SK-N-SH (cell line): ENCODE measurements at regions not wholly inside any gene's neighbourhood (a gene's known extent, or its start where the extent isn't known, plus 50 kb on each side); places are given as distances from the start of the nearest gene placed in this dataset.
"Not testable (repeated sequence)": the region's sequence is repeated elsewhere in the genome, so short reads cannot be mapped to it uniquely, and the experiment has no call there.

Experiments used
- CTCF ChIA-PET: fragments of 300-600, 350-600 bp; formaldehyde crosslinking; extraction: SDS; loops from one replicate; lab custom pipeline; 2021; lab: Yijun Ruan, JAX
- POLR2A ChIA-PET: fragments of 350-600 bp; sonication (Branson Sonifier 250); formaldehyde crosslinking; extraction: SDS; loops from one replicate; lab custom pipeline; 2020; ENCODE audit warnings: antibody characterized with exemption, inconsistent platforms; lab: Yijun Ruan, JAX
- DNase-seq: peaks from one replicate; pipeline ENCODE4 v3.0.0; 2012
- H2AFZ ChIP-seq: fragments of 200-600 bp; sonication (generic); 2 replicates; pipeline ENCODE4 v1.8.1; 2016; ENCODE audit warnings: antibody characterized with exemption, mild to moderate bottlenecking, low read depth
- H3F3A ChIP-seq: fragments of 200-600 bp; sonication (generic); replicated peaks from 2 replicates; pipeline ENCODE3; 2016; ENCODE audit warnings: antibody characterized with exemption, mild to moderate bottlenecking; ENCODE audit not compliant: insufficient read depth
- H3K27ac ChIP-seq, 2 experiments: fragments of 200-500 bp in 1 of 2; fragments of 200-600 bp in 1 of 2; sonication (Bioruptor generic) in 1 of 2; sonication (generic), shearing (Covaris generic) in 1 of 2; 2 replicates each; pipeline versions ENCODE4 v1.5.1 to v1.6.1; 2014 to 2016; ENCODE audit warnings: low read depth in 2 of 2, inconsistent platforms in 1 of 2, low read length in 1 of 2, mild to moderate bottlenecking in 1 of 2, mixed read lengths in 1 of 2
- H3K27me3 ChIP-seq: fragments of 200-600 bp; sonication (generic), shearing (Covaris generic); 2 replicates; pipeline ENCODE4 v1.6.1; 2016; ENCODE audit warnings: mixed run types; ENCODE audit not compliant: insufficient read depth
- H3K36me3 ChIP-seq, 2 experiments: fragments of 200-500 bp in 1 of 2; fragments of 200-600 bp in 1 of 2; sonication (Bioruptor generic) in 1 of 2; sonication (generic) in 1 of 2; replicated peaks in 1 of 2; 2 replicates each; pipeline versions ENCODE3 to v1.5.1; 2014 to 2016; ENCODE audit warnings: low read length in 1 of 2, mild to moderate bottlenecking in 1 of 2; ENCODE audit not compliant: insufficient read depth in 2 of 2, control insufficient read depth in 1 of 2
- H3K4me1 ChIP-seq, 2 experiments: fragments of 200-500 bp in 1 of 2; fragments of 200-600 bp in 1 of 2; sonication (Bioruptor generic) in 1 of 2; sonication (generic), shearing (Covaris generic) in 1 of 2; 2 replicates each; pipeline versions ENCODE4 v1.5.1 to v1.6.1; 2014 to 2016; ENCODE audit warnings: low read depth in 1 of 2, low read length in 1 of 2, mixed run types in 1 of 2; ENCODE audit not compliant: insufficient read depth in 2 of 2, control insufficient read depth in 1 of 2
- H3K4me2 ChIP-seq: fragments of 200-600 bp; sonication (generic), shearing (Covaris generic); 2 replicates; pipeline ENCODE4 v1.6.1; 2017; ENCODE audit warnings: mixed run types
- H3K4me3 ChIP-seq, 2 experiments: fragments of 200-500 bp in 1 of 2; fragments of 200-600 bp in 1 of 2; sonication (Bioruptor generic) in 1 of 2; sonication (generic), shearing (Covaris generic) in 1 of 2; 2 replicates each; pipeline versions ENCODE4 v1.5.1 to v1.8.1; 2014 to 2016; ENCODE audit warnings: low read depth in 2 of 2, inconsistent platforms in 1 of 2, low read length in 1 of 2, mild to moderate bottlenecking in 1 of 2, mixed read lengths in 1 of 2, moderate library complexity in 1 of 2
- H3K79me2 ChIP-seq: fragments of 200-600 bp; sonication (generic); 2 replicates; pipeline ENCODE4 v1.8.1; 2017; ENCODE audit warnings: mild to moderate bottlenecking; ENCODE audit not compliant: insufficient read depth
- H3K9ac ChIP-seq: fragments of 200-600 bp; sonication (generic); 2 replicates; pipeline ENCODE4 v1.6.1; 2017; ENCODE audit warnings: mixed run types
- H3K9me2 ChIP-seq: fragments of 200-600 bp; sonication (generic); 2 replicates; pipeline ENCODE4 v1.6.1; 2017; ENCODE audit warnings: mixed run types
- H3K9me3 ChIP-seq: fragments of 200-600 bp; sonication (generic); 2 replicates; pipeline ENCODE4 v1.6.1; 2017; ENCODE audit warnings: mixed run types, mild to moderate bottlenecking, moderate library complexity
- H4K20me1 ChIP-seq: fragments of 200-600 bp; sonication (generic); 2 replicates; pipeline ENCODE4 v1.6.1; 2017; ENCODE audit warnings: mild to moderate bottlenecking, mixed run types; ENCODE audit not compliant: insufficient read depth
- FOXM1 ChIP-seq: IDR thresholded peaks from 2 replicates; pipeline ENCODE4 v1.4.0; 2012; ENCODE audit warnings: low read depth, mild to moderate bottlenecking
- GATA2 ChIP-seq: sonication (generic); formaldehyde crosslinking; IDR thresholded peaks from 2 replicates; pipeline ENCODE4 v1.5.0; 2020; ENCODE audit warnings: mild to moderate bottlenecking, missing genetic modification reagents
- USF1 ChIP-seq: IDR thresholded peaks from 2 replicates; pipeline ENCODE4 v1.4.0; 2012; ENCODE audit warnings: low read depth, borderline replicate concordance
- USF2 ChIP-seq: fragments of 150-350 bp; IDR thresholded peaks from 2 replicates; pipeline ENCODE4 v1.6.1; 2017; ENCODE audit warnings: antibody characterized with exemption, low read length, low read depth, borderline replicate concordance
- WGBS: methylation state at CpG from one replicate; pipeline ENCODE4 v1.1.6; 2017; ENCODE audit warnings: low lambda C conversion rate; 5-methylcytosine and 5-hydroxymethylcytosine counted together

- no peaks in the 10 kb centered on the region for H3K27me3 ChIP-seq
- H3K27ac ChIP-seq = no peak overlapping the region
- no peak overlapping the region for H3K9ac ChIP-seq
- TF ChIP-seq USF1 (no peak), GATA2 (CRISPR knock-in tag) (no peak)
- WGBS = 100% methylated on average over 5 of the region's 5 CpGs
- H3K36me3 ChIP-seq = peaks cover 17 to 46% of the 10 kb centered on the region in 2 experiments
- H4K20me1 ChIP-seq = peaks cover 30% of the 10 kb centered on the region
- no peak overlapping the region for H3K4me2 ChIP-seq
- DNase-seq = no peak
- H3K9me3 ChIP-seq = no peaks in the 10 kb centered on the region; the same call in 1 of the 2 replicates
- no peaks in the 10 kb centered on the region for H3K9me2 ChIP-seq
- peaks cover 39% of the 10 kb centered on the region for H3K79me2 ChIP-seq
- peaks cover 33% of the 10 kb centered on the region for H3F3A ChIP-seq
- H2AFZ ChIP-seq = no peak overlapping the region
- CTCF ChIA-PET = interaction anchor here (1.0 to 2.0 kb wide), 2 partner anchors 10 to 30 kb away, joined by 3 to 6 read pairs; no protein-coding TSS in a partner anchor
- no peak overlapping the region for H3K4me3 ChIP-seq
- H3K4me1 ChIP-seq = peaks cover 0 to 6% of the 10 kb centered on the region in 2 experiments; a peak in 2 of 4 replicates
- POLR2A ChIA-PET = interaction anchor here (1.2 kb wide), 1 partner anchor 15 kb away, joined by 3 read pairs; no protein-coding TSS in a partner anchor
These were observed 75.7 kb upstream of the ZNF169 start for GRCh38 chr9:94183240-94183999.

GRCh38 chr9:94188246-94188645 lies 70.9 kb upstream of the ZNF169 start:
- no peaks in the 10 kb centered on the region for H4K20me1 ChIP-seq
- no peak for DNase-seq
- H3K27me3 ChIP-seq = no peaks in the 10 kb centered on the region
- CTCF ChIA-PET = interaction anchor here (1.3 kb wide), 2 partner anchors 25 to 176 kb away, joined by 3 to 5 read pairs; no protein-coding TSS in a partner anchor
- H2AFZ ChIP-seq = no peak overlapping the region
- no peaks in the 10 kb centered on the region for H3K9me2 ChIP-seq
- no peak overlapping the region for H3K27ac ChIP-seq
- H3K4me1 ChIP-seq = no peaks in the 10 kb centered on the region
- H3K36me3 ChIP-seq = peaks cover 3 to 37% of the 10 kb centered on the region in 2 experiments
- no peak overlapping the region for H3K4me2 ChIP-seq
- H3F3A ChIP-seq = no peaks in the 10 kb centered on the region
- TF ChIP-seq FOXM1 (no peak), USF2 (no peak)
- 0 out of 2 replicates have a peak, but pooled peaks cover 4% of the 10 kb centered on the region for H3K79me2 ChIP-seq
- H3K9ac ChIP-seq = no peak overlapping the region
- no peak overlapping the region for H3K4me3 ChIP-seq
- peaks cover 5% of the 10 kb centered on the region; the same call in 1 of the 2 replicates for H3K9me3 ChIP-seq
- POLR2A ChIA-PET = no interaction called here

GRCh38 chr9:94191706-94192105 lies 67.4 kb upstream of the ZNF169 start:
- H3K9me3 ChIP-seq, H3K4me3 ChIP-seq, POLR2A ChIA-PET, H3K4me2 ChIP-seq, H3K9ac ChIP-seq, H3F3A ChIP-seq, H3K4me1 ChIP-seq, H4K20me1 ChIP-seq, DNase-seq, H2AFZ ChIP-seq, H3K27ac ChIP-seq, H3K9me2 ChIP-seq, H3K27me3 ChIP-seq, CTCF ChIA-PET: not testable (repeated sequence)
- peaks cover 0 to 33% of the 10 kb centered on the region in 2 experiments for H3K36me3 ChIP-seq
- 91% methylated on average over 4 of the region's 6 CpGs for WGBS
- peaks cover 12% of the 10 kb centered on the region; the same call in 1 of the 2 replicates for H3K79me2 ChIP-seq
